SK-N-SH (cell line): ENCODE measurements at regions not wholly inside any gene's neighbourhood (a gene's known extent, or its start where the extent isn't known, plus 50 kb on each side); places are given as distances from the start of the nearest gene placed in this dataset.

ENCODE experiments used
- CTCF ChIA-PET: fragments of 300-600, 350-600 bp; formaldehyde crosslinking; extraction: SDS; loops from one replicate; lab custom pipeline; 2021; lab: Yijun Ruan, JAX
- POLR2A ChIA-PET: fragments of 350-600 bp; sonication (Branson Sonifier 250); formaldehyde crosslinking; extraction: SDS; loops from one replicate; lab custom pipeline; 2020; ENCODE audit warnings: antibody characterized with exemption, inconsistent platforms; lab: Yijun Ruan, JAX
- DNase-seq: peaks from one replicate; pipeline ENCODE4 v3.0.0; 2012
- H2AFZ ChIP-seq: fragments of 200-600 bp; sonication (generic); 2 replicates; pipeline ENCODE4 v1.8.1; 2016; ENCODE audit warnings: antibody characterized with exemption, mild to moderate bottlenecking, low read depth
- H3F3A ChIP-seq: fragments of 200-600 bp; sonication (generic); replicated peaks from 2 replicates; pipeline ENCODE3; 2016; ENCODE audit warnings: antibody characterized with exemption, mild to moderate bottlenecking; ENCODE audit not compliant: insufficient read depth
- H3K27ac ChIP-seq, 2 experiments: fragments of 200-500 bp in 1 of 2; fragments of 200-600 bp in 1 of 2; sonication (Bioruptor generic) in 1 of 2; sonication (generic), shearing (Covaris generic) in 1 of 2; 2 replicates each; pipeline versions ENCODE4 v1.5.1 to v1.6.1; 2014 to 2016; ENCODE audit warnings: low read depth in 2 of 2, inconsistent platforms in 1 of 2, low read length in 1 of 2, mild to moderate bottlenecking in 1 of 2, mixed read lengths in 1 of 2
- H3K27me3 ChIP-seq: fragments of 200-600 bp; sonication (generic), shearing (Covaris generic); 2 replicates; pipeline ENCODE4 v1.6.1; 2016; ENCODE audit warnings: mixed run types; ENCODE audit not compliant: insufficient read depth
- H3K36me3 ChIP-seq, 2 experiments: fragments of 200-500 bp in 1 of 2; fragments of 200-600 bp in 1 of 2; sonication (Bioruptor generic) in 1 of 2; sonication (generic) in 1 of 2; replicated peaks in 1 of 2; 2 replicates each; pipeline versions ENCODE3 to v1.5.1; 2014 to 2016; ENCODE audit warnings: low read length in 1 of 2, mild to moderate bottlenecking in 1 of 2; ENCODE audit not compliant: insufficient read depth in 2 of 2, control insufficient read depth in 1 of 2
- H3K4me1 ChIP-seq, 2 experiments: fragments of 200-500 bp in 1 of 2; fragments of 200-600 bp in 1 of 2; sonication (Bioruptor generic) in 1 of 2; sonication (generic), shearing (Covaris generic) in 1 of 2; 2 replicates each; pipeline versions ENCODE4 v1.5.1 to v1.6.1; 2014 to 2016; ENCODE audit warnings: low read depth in 1 of 2, low read length in 1 of 2, mixed run types in 1 of 2; ENCODE audit not compliant: insufficient read depth in 2 of 2, control insufficient read depth in 1 of 2
- H3K4me2 ChIP-seq: fragments of 200-600 bp; sonication (generic), shearing (Covaris generic); 2 replicates; pipeline ENCODE4 v1.6.1; 2017; ENCODE audit warnings: mixed run types
- H3K4me3 ChIP-seq, 2 experiments: fragments of 200-500 bp in 1 of 2; fragments of 200-600 bp in 1 of 2; sonication (Bioruptor generic) in 1 of 2; sonication (generic), shearing (Covaris generic) in 1 of 2; 2 replicates each; pipeline versions ENCODE4 v1.5.1 to v1.8.1; 2014 to 2016; ENCODE audit warnings: low read depth in 2 of 2, inconsistent platforms in 1 of 2, low read length in 1 of 2, mild to moderate bottlenecking in 1 of 2, mixed read lengths in 1 of 2, moderate library complexity in 1 of 2
- H3K79me2 ChIP-seq: fragments of 200-600 bp; sonication (generic); 2 replicates; pipeline ENCODE4 v1.8.1; 2017; ENCODE audit warnings: mild to moderate bottlenecking; ENCODE audit not compliant: insufficient read depth
- H3K9ac ChIP-seq: fragments of 200-600 bp; sonication (generic); 2 replicates; pipeline ENCODE4 v1.6.1; 2017; ENCODE audit warnings: mixed run types
- H3K9me2 ChIP-seq: fragments of 200-600 bp; sonication (generic); 2 replicates; pipeline ENCODE4 v1.6.1; 2017; ENCODE audit warnings: mixed run types
- H3K9me3 ChIP-seq: fragments of 200-600 bp; sonication (generic); 2 replicates; pipeline ENCODE4 v1.6.1; 2017; ENCODE audit warnings: mixed run types, mild to moderate bottlenecking, moderate library complexity
- H4K20me1 ChIP-seq: fragments of 200-600 bp; sonication (generic); 2 replicates; pipeline ENCODE4 v1.6.1; 2017; ENCODE audit warnings: mild to moderate bottlenecking, mixed run types; ENCODE audit not compliant: insufficient read depth
- CTCF ChIP-seq: fragments of 200-600 bp; sonication (generic); IDR thresholded peaks from 2 replicates; pipeline ENCODE4 v1.6.1; 2017; ENCODE audit warnings: antibody characterized with exemption, mild to moderate bottlenecking, moderate library complexity
- ELF1 ChIP-seq: IDR thresholded peaks from 2 replicates; pipeline ENCODE4 v1.4.0; 2012
- EZH2phosphoT487 ChIP-seq: fragments of 200-600 bp; sonication (generic); IDR thresholded peaks from 2 replicates; pipeline ENCODE4 v1.6.1; 2017; ENCODE audit warnings: low read depth, mixed run types, mild to moderate bottlenecking, antibody characterized with exemption, moderate library complexity, borderline replicate concordance
- FOXJ3 ChIP-seq: sonication (generic); formaldehyde crosslinking; IDR thresholded peaks from 2 replicates; pipeline ENCODE4 v1.5.1; 2020; ENCODE audit warnings: mild to moderate bottlenecking, missing genetic modification reagents
- IRF3 ChIP-seq: fragments of 150-350 bp; IDR thresholded peaks from 2 replicates; pipeline ENCODE4 v1.6.1; 2016; ENCODE audit warnings: mild to moderate bottlenecking, low read depth, low read length
- MXI1 ChIP-seq: IDR thresholded peaks from 2 replicates; pipeline ENCODE4 v1.6.1; 2012; ENCODE audit warnings: mild to moderate bottlenecking, low read depth, low read length, improper control_type of control experiment
- POLR2AphosphoS5 ChIP-seq: IDR thresholded peaks from 2 replicates; pipeline ENCODE4 v1.6.1; 2012; ENCODE audit warnings: low read depth, low read length
- REST ChIP-seq: IDR thresholded peaks from 2 replicates; pipeline ENCODE4 v1.6.1; 2012; ENCODE audit warnings: mild to moderate bottlenecking, low read depth, low read length, moderate library complexity
- RXRA ChIP-seq: IDR thresholded peaks from 2 replicates; pipeline ENCODE4 v1.4.0; 2012; ENCODE audit warnings: low read depth, mild to moderate bottlenecking, borderline replicate concordance
- SMC3 ChIP-seq: IDR thresholded peaks from 2 replicates; pipeline ENCODE4 v1.6.1; 2012; ENCODE audit warnings: low read depth, low read length, improper control_type of control experiment
- TAF1 ChIP-seq: IDR thresholded peaks from 2 replicates; pipeline ENCODE4 v1.6.1; 2012; ENCODE audit warnings: low read depth, mild to moderate bottlenecking, low read length, moderate library complexity, borderline replicate concordance
- TCF12 ChIP-seq: IDR thresholded peaks from 2 replicates; pipeline ENCODE4 v1.4.0; 2012
- USF1 ChIP-seq: IDR thresholded peaks from 2 replicates; pipeline ENCODE4 v1.4.0; 2012; ENCODE audit warnings: low read depth, borderline replicate concordance
- whole genome bisulfite sequencing: methylation state at CpG from one replicate; pipeline ENCODE4 v1.1.6; 2017; ENCODE audit warnings: low lambda C conversion rate; 5-methylcytosine and 5-hydroxymethylcytosine counted together
- TF ChIP-seq, protein P1 (sequence below): IDR thresholded peaks from 2 replicates; pipeline ENCODE4 v1.4.0; 2012; ENCODE audit warnings: low read depth
- TF ChIP-seq, protein P2 (sequence below): IDR thresholded peaks from 2 replicates; pipeline ENCODE4; 2012
- TF ChIP-seq, protein P3 (sequence below): IDR thresholded peaks from 2 replicates; pipeline ENCODE4 v1.4.0; 2012; ENCODE audit warnings: low read depth, borderline replicate concordance

- TF ChIP-seq REST: no peak
These were observed 901.9 kb upstream of the ZEB2 start (continued) for GRCh38 chr2:145421841-145422240.

DNA sequence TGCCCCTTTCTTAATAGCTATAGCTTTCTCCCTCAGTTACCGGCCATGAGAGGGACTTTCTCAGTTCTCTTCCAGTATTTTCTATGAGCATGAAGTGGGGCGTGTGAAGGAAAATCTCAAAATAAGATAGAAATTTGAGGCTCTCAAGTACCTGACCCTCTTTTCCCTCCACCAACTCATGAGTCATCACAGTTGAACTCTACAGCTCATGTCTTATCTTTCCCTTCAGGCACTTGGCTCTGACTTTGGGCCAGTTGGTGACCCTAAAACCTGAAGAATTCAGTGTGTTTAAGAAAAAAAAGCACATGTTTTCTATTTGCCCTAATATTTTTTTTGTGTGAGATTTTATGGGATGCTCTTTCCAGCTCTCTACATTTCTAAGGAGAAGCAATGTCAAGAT, 896.7 kb upstream of the ZEB2 start:
- H3K27me3 ChIP-seq: no peaks in the 10 kb centered on the region
- no peaks in the 10 kb centered on the region for H3K36me3 ChIP-seq
- no peaks in the 10 kb centered on the region for H3K9me3 ChIP-seq
- no peaks in the 10 kb centered on the region for H3K9me2 ChIP-seq
- no peak for TF ChIP-seq POLR2AphosphoS5
- no peak for TF ChIP-seq RXRA
- TF ChIP-seq, protein P1, sequence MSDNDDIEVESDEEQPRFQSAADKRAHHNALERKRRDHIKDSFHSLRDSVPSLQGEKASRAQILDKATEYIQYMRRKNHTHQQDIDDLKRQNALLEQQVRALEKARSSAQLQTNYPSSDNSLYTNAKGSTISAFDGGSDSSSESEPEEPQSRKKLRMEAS: no peak
- TF ChIP-seq USF1: no peak
- TF ChIP-seq, protein P2, sequence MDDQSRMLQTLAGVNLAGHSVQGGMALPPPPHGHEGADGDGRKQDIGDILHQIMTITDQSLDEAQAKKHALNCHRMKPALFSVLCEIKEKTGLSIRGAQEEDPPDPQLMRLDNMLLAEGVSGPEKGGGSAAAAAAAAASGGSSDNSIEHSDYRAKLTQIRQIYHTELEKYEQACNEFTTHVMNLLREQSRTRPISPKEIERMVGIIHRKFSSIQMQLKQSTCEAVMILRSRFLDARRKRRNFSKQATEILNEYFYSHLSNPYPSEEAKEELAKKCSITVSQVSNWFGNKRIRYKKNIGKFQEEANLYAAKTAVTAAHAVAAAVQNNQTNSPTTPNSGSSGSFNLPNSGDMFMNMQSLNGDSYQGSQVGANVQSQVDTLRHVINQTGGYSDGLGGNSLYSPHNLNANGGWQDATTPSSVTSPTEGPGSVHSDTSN: no peak
- TF ChIP-seq SMC3: no peak
- no peak overlapping the region for H2AFZ ChIP-seq
- H3K9ac ChIP-seq: no peak overlapping the region
- CTCF ChIA-PET: no interaction called here
- POLR2A ChIA-PET: no interaction called here
- no peak overlapping the region for H3K4me2 ChIP-seq
- no peaks in the 10 kb centered on the region for H3K4me1 ChIP-seq
- H3K79me2 ChIP-seq: no peaks in the 10 kb centered on the region
- H3F3A ChIP-seq: no peaks in the 10 kb centered on the region
- 88% methylated on average over 2 of the region's 2 CpGs for WGBS
- no peaks in the 10 kb centered on the region for H4K20me1 ChIP-seq
- no peak overlapping the region for H3K4me3 ChIP-seq
- DNase-seq: no peak
- H3K27ac ChIP-seq: no peak overlapping the region

GRCh38 chr2:145415151-145415550, 895.2 kb upstream of the ZEB2 start:
- Histone ChIP-seq H3K4me2 (no peak overlapping the region), H3K27me3 (no peaks in the 10 kb centered on the region), H3K4me1 (no peaks in the 10 kb centered on the region), H3F3A (no peaks in the 10 kb centered on the region), H3K4me3 (no peak overlapping the region), H3K36me3 (no peaks in the 10 kb centered on the region), H3K27ac (no peak overlapping the region), H3K9ac (no peak overlapping the region), H3K9me2 (no peaks in the 10 kb centered on the region), H3K79me2 (no peaks in the 10 kb centered on the region), H2AFZ (no peak overlapping the region), H3K9me3 (no peaks in the 10 kb centered on the region), H4K20me1 (no peaks in the 10 kb centered on the region)
- ChIA-PET POLR2A (no interaction called here), CTCF (no interaction called here)
- no peak for DNase-seq
- WGBS: 47% methylated on average over 1 of the region's 1 CpG
- TF ChIP-seq EZH2phosphoT487 (no peak), IRF3 (no peak), ELF1 (no peak), CTCF (no peak), TAF1 (no peak), MXI1 (no peak), TCF12 (no peak), FOXJ3 (CRISPR knock-in tag) (no peak)
- TF ChIP-seq, protein P3, sequence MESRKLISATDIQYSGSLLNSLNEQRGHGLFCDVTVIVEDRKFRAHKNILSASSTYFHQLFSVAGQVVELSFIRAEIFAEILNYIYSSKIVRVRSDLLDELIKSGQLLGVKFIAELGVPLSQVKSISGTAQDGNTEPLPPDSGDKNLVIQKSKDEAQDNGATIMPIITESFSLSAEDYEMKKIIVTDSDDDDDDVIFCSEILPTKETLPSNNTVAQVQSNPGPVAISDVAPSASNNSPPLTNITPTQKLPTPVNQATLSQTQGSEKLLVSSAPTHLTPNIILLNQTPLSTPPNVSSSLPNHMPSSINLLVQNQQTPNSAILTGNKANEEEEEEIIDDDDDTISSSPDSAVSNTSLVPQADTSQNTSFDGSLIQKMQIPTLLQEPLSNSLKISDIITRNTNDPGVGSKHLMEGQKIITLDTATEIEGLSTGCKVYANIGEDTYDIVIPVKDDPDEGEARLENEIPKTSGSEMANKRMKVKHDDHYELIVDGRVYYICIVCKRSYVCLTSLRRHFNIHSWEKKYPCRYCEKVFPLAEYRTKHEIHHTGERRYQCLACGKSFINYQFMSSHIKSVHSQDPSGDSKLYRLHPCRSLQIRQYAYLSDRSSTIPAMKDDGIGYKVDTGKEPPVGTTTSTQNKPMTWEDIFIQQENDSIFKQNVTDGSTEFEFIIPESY: no peak
